DOHH2 (cell line): ENCODE measurements at regions not wholly inside any gene's neighbourhood (a gene's known extent, or its start where the extent isn't known, plus 50 kb on each side); places are given as distances from the start of the nearest gene placed in this dataset.

Experiments used
- H3F3A ChIP-seq: fragments of 200-600 bp; sonication (generic), shearing (Covaris generic); 2 replicates; pipeline ENCODE4 v1.6.0; 2016; ENCODE audit warnings: antibody characterized with exemption, mild to moderate bottlenecking; ENCODE audit not compliant: control insufficient read depth, insufficient read depth
- H3K27ac ChIP-seq: fragments of 200-600 bp; sonication (generic); 2 replicates; pipeline ENCODE4 v1.5.1; 2014; ENCODE audit warnings: low read depth, mild to moderate bottlenecking, low read length, moderate library complexity
- H3K27me3 ChIP-seq: fragments of 200-600 bp; sonication (generic); 2 replicates; pipeline ENCODE4 v1.6.1; 2014; ENCODE audit warnings: mild to moderate bottlenecking, low read length, mixed read lengths; ENCODE audit not compliant: control insufficient read depth
- H3K36me3 ChIP-seq: fragments of 200-600 bp; sonication (generic); 2 replicates; pipeline ENCODE4 v1.6.1; 2014; ENCODE audit warnings: mild to moderate bottlenecking, low read length, moderate library complexity, mixed read lengths; ENCODE audit not compliant: control insufficient read depth
- H3K4me1 ChIP-seq: fragments of 200-600 bp; sonication (generic); 2 replicates; pipeline ENCODE4 v1.6.1; 2014; ENCODE audit warnings: mild to moderate bottlenecking, low read length, mixed read lengths; ENCODE audit not compliant: control insufficient read depth
- H3K4me2 ChIP-seq: fragments of 200-600 bp; sonication (generic); 2 replicates; pipeline ENCODE4 v1.6.0; 2014; ENCODE audit warnings: mild to moderate bottlenecking, low read length, moderate library complexity
- H3K4me3 ChIP-seq: fragments of 200-600 bp; sonication (generic); 2 replicates; pipeline ENCODE4 v1.5.1; 2014; ENCODE audit warnings: mild to moderate bottlenecking, low read length, mixed read lengths
- H3K79me2 ChIP-seq: fragments of 200-600 bp; sonication (generic); 2 replicates; pipeline ENCODE4 v1.6.1; 2014; ENCODE audit warnings: mild to moderate bottlenecking, low read length, mixed read lengths; ENCODE audit not compliant: control insufficient read depth
- H3K9me2 ChIP-seq: fragments of 200-600 bp; sonication (generic); replicated peaks from 2 replicates; pipeline ENCODE4 v1.6.1; 2014; ENCODE audit warnings: mild to moderate bottlenecking, low read length, mixed read lengths; ENCODE audit not compliant: control insufficient read depth
- H3K9me3 ChIP-seq: fragments of 200-600 bp; sonication (generic); 2 replicates; pipeline ENCODE4 v1.6.1; 2014; ENCODE audit warnings: antibody characterized with exemption, low read length, mixed read lengths; ENCODE audit not compliant: control insufficient read depth, insufficient read depth
- H4K20me1 ChIP-seq: fragments of 200-600 bp; sonication (generic); 2 replicates; pipeline ENCODE4 v1.6.0; 2014; ENCODE audit warnings: low read depth, mild to moderate bottlenecking, antibody characterized with exemption, low read length, moderate library complexity; ENCODE audit not compliant: control insufficient read depth, insufficient read depth
- EZH2phosphoT487 ChIP-seq: fragments of 200-600 bp; sonication (generic); IDR thresholded peaks from 2 replicates; pipeline ENCODE4 v1.6.1; 2017; ENCODE audit warnings: borderline replicate concordance, mild to moderate bottlenecking, antibody characterized with exemption, low read length, moderate library complexity, mixed read lengths
- TF ChIP-seq, protein P1 (sequence below): fragments of 200-600 bp; sonication (generic); IDR thresholded peaks from one replicate; pipeline ENCODE4 v1.5.1; 2014; ENCODE audit warnings: antibody characterized with exemption, mild to moderate bottlenecking, low read depth, low read length; ENCODE audit not compliant: poor library complexity, severe bottlenecking

DNA sequence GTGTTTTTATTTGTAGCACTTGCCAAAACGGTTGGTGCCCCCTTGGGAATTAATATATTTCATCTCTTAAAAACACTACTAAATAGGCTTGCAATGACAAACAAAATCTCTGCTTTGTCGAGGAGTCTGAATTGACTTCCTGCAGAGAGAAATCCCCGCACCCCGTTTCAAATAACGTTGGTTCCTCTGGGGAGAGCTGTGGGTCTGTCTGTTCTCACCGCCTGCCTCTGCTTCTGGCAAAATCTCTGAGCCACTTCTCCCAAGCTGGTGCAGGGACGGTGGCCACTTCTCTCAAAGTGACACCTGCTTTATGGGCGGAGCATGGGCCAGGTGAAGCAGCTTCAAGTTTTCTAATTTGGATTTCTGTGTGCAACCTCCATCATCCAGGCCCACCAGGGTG lies 186.3 kb upstream of the ADARB2 start:
- no peaks in the 10 kb centered on the region for H3K9me3 ChIP-seq
- no peak overlapping the region for H3K4me3 ChIP-seq
- no peaks in the 10 kb centered on the region for H4K20me1 ChIP-seq
- no peaks in the 10 kb centered on the region for H3K9me2 ChIP-seq
- no peak overlapping the region for H3K27ac ChIP-seq
- H3K36me3 ChIP-seq: no peaks in the 10 kb centered on the region
- H3K4me1 ChIP-seq: no peaks in the 10 kb centered on the region
- 0 out of 2 replicates have a peak, but pooled peaks cover 3% of the 10 kb centered on the region for H3K27me3 ChIP-seq
- TF ChIP-seq EZH2phosphoT487: no peak
- TF ChIP-seq, protein P1, sequence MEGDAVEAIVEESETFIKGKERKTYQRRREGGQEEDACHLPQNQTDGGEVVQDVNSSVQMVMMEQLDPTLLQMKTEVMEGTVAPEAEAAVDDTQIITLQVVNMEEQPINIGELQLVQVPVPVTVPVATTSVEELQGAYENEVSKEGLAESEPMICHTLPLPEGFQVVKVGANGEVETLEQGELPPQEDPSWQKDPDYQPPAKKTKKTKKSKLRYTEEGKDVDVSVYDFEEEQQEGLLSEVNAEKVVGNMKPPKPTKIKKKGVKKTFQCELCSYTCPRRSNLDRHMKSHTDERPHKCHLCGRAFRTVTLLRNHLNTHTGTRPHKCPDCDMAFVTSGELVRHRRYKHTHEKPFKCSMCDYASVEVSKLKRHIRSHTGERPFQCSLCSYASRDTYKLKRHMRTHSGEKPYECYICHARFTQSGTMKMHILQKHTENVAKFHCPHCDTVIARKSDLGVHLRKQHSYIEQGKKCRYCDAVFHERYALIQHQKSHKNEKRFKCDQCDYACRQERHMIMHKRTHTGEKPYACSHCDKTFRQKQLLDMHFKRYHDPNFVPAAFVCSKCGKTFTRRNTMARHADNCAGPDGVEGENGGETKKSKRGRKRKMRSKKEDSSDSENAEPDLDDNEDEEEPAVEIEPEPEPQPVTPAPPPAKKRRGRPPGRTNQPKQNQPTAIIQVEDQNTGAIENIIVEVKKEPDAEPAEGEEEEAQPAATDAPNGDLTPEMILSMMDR: no peak
- no peaks in the 10 kb centered on the region for H3K79me2 ChIP-seq
- H3K4me2 ChIP-seq: no peak overlapping the region
- H3F3A ChIP-seq: no peaks in the 10 kb centered on the region

DNA sequence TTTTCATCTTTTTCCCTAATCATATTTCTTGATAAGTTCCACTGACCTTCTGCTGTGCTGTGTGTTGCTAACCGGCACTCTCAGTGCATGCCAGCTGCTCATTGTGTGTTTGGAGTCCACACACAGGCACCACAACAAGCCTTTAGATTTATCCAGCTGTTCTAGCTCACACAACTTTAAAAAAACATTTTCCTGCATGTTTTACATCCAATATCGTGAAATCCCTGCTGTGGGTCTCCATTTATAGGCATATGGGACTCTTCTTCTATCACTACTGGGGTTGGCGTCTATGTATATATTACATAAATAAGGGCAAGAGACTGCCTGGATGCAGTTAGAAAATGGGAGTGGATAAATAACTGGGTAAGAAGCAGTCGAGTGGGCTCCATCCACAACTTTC lies 183.6 kb upstream of the ADARB2 start:
- Histone ChIP-seq H4K20me1 (no peaks in the 10 kb centered on the region), H3K4me1 (no peaks in the 10 kb centered on the region), H3K27ac (no peak overlapping the region), H3K4me3 (no peak overlapping the region), H3K27me3 (peaks cover 10% of the 10 kb centered on the region; the same call in 1 of the 2 replicates), H3F3A (no peaks in the 10 kb centered on the region), H3K9me2 (no peaks in the 10 kb centered on the region), H3K79me2 (no peaks in the 10 kb centered on the region), H3K36me3 (no peaks in the 10 kb centered on the region), H3K4me2 (no peak overlapping the region), H3K9me3 (no peaks in the 10 kb centered on the region)
- no peak for TF ChIP-seq EZH2phosphoT487
- TF ChIP-seq, protein P1: no peak

DNA sequence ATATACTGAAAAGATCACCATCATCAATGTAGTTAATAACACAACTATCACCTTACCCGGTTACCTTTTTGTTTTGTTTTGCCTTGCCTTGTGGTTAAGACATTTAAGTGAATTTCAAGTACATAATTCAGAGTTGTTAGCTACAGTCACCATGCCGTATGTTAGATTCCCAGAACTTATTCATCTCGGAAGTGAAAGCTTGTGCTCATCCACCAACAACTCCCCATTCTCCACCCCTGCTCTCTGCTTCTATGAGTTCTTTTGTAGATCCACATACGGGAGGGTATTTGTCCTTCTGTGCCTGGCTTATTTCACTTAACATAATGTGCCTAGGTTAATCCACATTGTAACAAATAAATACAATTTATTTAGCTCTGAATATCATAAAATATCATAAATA lies 182.8 kb upstream of the ADARB2 start:
- no peaks in the 10 kb centered on the region for H3K4me1 ChIP-seq

More for the DNA sequence above, 182.8 kb upstream of the ADARB2 start:
- H3K36me3 ChIP-seq: no peaks in the 10 kb centered on the region
- no peak overlapping the region for H3K27ac ChIP-seq
- H3K4me3 ChIP-seq: no peak overlapping the region
- no peaks in the 10 kb centered on the region for H3K9me3 ChIP-seq
- H4K20me1 ChIP-seq: no peaks in the 10 kb centered on the region
- H3K4me2 ChIP-seq: no peak overlapping the region
- H3K27me3 ChIP-seq: peaks cover 10% of the 10 kb centered on the region; the same call in 1 of the 2 replicates
- no peaks in the 10 kb centered on the region for H3F3A ChIP-seq
- no peaks in the 10 kb centered on the region for H3K9me2 ChIP-seq
- H3K79me2 ChIP-seq: no peaks in the 10 kb centered on the region
- TF ChIP-seq, protein P1: no peak
- TF ChIP-seq EZH2phosphoT487: no peak
